ENCODE measurements at regions not wholly inside any gene's neighbourhood (a gene's known extent, or its start where the extent isn't known, plus 50 kb on each side); places are given as distances from the start of the nearest gene placed in this dataset.

DNA sequence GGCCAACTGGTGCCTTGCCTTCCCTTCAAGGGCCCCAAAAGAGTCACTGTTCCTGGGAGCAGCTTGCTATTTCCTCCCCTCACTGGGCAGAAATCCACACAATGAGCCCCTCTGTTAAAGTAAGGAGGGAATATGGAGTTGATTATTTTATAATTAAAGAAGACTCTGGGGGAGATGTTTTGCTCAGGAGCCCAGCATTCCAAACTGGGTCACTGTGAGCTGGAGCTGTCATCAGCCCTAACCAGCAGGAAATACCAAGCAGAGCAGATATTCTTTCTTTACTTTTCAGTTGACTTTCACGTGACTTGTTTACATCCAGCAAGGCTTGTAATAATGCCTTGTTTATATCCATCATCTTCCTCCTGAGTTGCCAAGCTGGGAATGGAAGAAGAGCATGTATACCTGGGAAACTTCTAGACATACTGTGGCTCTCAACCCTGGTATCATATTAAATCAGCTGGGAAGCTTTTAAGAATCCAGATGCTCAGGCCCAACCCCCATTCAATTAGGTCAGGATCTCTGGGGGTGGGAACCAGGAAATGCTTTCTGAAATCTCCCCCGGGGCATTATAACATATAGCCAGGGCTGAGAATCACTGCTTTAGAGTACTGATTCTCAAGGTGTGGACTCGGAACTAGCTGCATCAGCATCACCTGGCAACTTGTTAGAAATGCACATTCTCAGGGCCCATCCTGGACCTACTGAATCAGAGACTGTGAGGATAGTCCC lies 175.6 kb upstream of the MYLIP start:
- Histone ChIP-seq H3K27ac (ENCODE audit: extremely low read depth, low read depth, low read length) (peak overlapping the region; percentile 33; the same call in 1 of the 2 replicates), H3K36me3 (ENCODE audit: control insufficient read depth in 2 of 2, insufficient read depth in 1 of 2, low read length in 2 of 2) (no peaks in the 10 kb centered on the region), H3K4me1 (ENCODE audit: control insufficient read depth, insufficient read depth, low read length) (peaks cover 62% of the 10 kb centered on the region), H3K9me3 (ENCODE audit: control insufficient read depth, insufficient read depth, low read depth, low read length) (no peaks in the 10 kb centered on the region), H3K4me3 (ENCODE audit: low read depth, low read length) (no peak overlapping the region)
- TF ChIP-seq ZNF24 (tag by site-specific recombination; IDR thresholded peaks at IDR 0.05): no peak
- TF ChIP-seq, protein P1, sequence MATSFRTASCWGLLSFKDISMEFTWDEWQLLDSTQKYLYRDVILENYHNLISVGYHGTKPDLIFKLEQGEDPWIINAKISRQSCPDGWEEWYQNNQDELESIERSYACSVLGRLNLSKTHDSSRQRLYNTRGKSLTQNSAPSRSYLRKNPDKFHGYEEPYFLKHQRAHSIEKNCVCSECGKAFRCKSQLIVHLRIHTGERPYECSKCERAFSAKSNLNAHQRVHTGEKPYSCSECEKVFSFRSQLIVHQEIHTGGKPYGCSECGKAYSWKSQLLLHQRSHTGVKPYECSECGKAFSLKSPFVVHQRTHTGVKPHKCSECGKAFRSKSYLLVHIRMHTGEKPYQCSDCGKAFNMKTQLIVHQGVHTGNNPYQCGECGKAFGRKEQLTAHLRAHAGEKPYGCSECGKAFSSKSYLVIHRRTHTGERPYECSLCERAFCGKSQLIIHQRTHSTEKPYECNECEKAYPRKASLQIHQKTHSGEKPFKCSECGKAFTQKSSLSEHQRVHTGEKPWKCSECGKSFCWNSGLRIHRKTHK (tag by site-specific recombination; IDR thresholded peaks at IDR 0.05): no peak
- TF ChIP-seq, protein P2, sequence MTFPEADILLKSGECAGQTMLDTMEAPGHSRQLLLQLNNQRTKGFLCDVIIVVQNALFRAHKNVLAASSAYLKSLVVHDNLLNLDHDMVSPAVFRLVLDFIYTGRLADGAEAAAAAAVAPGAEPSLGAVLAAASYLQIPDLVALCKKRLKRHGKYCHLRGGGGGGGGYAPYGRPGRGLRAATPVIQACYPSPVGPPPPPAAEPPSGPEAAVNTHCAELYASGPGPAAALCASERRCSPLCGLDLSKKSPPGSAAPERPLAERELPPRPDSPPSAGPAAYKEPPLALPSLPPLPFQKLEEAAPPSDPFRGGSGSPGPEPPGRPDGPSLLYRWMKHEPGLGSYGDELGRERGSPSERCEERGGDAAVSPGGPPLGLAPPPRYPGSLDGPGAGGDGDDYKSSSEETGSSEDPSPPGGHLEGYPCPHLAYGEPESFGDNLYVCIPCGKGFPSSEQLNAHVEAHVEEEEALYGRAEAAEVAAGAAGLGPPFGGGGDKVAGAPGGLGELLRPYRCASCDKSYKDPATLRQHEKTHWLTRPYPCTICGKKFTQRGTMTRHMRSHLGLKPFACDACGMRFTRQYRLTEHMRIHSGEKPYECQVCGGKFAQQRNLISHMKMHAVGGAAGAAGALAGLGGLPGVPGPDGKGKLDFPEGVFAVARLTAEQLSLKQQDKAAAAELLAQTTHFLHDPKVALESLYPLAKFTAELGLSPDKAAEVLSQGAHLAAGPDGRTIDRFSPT (tag by site-specific recombination; IDR thresholded peaks at IDR 0.05): no peak
- TF ChIP-seq, protein P3, sequence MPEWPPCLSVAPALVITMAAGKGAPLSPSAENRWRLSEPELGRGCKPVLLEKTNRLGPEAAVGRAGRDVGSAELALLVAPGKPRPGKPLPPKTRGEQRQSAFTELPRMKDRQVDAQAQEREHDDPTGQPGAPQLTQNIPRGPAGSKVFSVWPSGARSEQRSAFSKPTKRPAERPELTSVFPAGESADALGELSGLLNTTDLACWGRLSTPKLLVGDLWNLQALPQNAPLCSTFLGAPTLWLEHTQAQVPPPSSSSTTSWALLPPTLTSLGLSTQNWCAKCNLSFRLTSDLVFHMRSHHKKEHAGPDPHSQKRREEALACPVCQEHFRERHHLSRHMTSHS (tag by site-specific recombination; IDR thresholded peaks at IDR 0.05): no peak
- TF ChIP-seq, protein P4, sequence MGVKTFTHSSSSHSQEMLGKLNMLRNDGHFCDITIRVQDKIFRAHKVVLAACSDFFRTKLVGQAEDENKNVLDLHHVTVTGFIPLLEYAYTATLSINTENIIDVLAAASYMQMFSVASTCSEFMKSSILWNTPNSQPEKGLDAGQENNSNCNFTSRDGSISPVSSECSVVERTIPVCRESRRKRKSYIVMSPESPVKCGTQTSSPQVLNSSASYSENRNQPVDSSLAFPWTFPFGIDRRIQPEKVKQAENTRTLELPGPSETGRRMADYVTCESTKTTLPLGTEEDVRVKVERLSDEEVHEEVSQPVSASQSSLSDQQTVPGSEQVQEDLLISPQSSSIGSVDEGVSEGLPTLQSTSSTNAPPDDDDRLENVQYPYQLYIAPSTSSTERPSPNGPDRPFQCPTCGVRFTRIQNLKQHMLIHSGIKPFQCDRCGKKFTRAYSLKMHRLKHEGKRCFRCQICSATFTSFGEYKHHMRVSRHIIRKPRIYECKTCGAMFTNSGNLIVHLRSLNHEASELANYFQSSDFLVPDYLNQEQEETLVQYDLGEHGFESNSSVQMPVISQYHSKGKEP (tag by site-specific recombination; IDR thresholded peaks at IDR 0.05): no peak
- TF ChIP-seq ZBTB1 (tag by site-specific recombination; IDR thresholded peaks at IDR 0.05): no peak
- TF ChIP-seq ZNF211 (tag by site-specific recombination; IDR thresholded peaks at IDR 0.05; ENCODE audit: low read depth): no peak
- TF ChIP-seq ZNF555 (tag by site-specific recombination; conservative IDR thresholded peaks at IDR 0.05): no peak
- no peak for TF ChIP-seq ZNF404 (tag by site-specific recombination; IDR thresholded peaks at IDR 0.05)
- no peak for TF ChIP-seq EGR2 (tag by site-specific recombination; IDR thresholded peaks at IDR 0.05; ENCODE audit: low read depth)
- TF ChIP-seq ZFP69B (tag by site-specific recombination; IDR thresholded peaks at IDR 0.05): no peak
- TF ChIP-seq ZNF341 (tag by site-specific recombination; IDR thresholded peaks at IDR 0.05; ENCODE audit: low read depth): no peak
- no peak for TF ChIP-seq ZNF114 (tag by site-specific recombination; IDR thresholded peaks at IDR 0.05)
- TF ChIP-seq ZNF670 (tag by site-specific recombination; IDR thresholded peaks at IDR 0.05; ENCODE audit: low read depth): no peak
- no peak for TF ChIP-seq ZNF184 (tag by site-specific recombination; IDR thresholded peaks at IDR 0.05)
- TF ChIP-seq, protein P5, sequence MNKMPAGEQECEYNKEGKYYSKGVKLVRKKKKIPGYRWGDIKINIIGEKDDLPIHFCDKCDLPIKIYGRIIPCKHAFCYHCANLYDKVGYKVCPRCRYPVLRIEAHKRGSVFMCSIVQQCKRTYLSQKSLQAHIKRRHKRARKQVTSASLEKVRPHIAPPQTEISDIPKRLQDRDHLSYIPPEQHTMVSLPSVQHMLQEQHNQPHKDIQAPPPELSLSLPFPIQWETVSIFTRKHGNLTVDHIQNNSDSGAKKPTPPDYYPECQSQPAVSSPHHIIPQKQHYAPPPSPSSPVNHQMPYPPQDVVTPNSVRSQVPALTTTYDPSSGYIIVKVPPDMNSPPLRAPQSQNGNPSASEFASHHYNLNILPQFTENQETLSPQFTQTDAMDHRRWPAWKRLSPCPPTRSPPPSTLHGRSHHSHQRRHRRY (tag by site-specific recombination; IDR thresholded peaks at IDR 0.05): no peak
- no peak for TF ChIP-seq ZNF132 (tag by site-specific recombination; IDR thresholded peaks at IDR 0.05; ENCODE audit: borderline replicate concordance)
- TF ChIP-seq, protein P6, sequence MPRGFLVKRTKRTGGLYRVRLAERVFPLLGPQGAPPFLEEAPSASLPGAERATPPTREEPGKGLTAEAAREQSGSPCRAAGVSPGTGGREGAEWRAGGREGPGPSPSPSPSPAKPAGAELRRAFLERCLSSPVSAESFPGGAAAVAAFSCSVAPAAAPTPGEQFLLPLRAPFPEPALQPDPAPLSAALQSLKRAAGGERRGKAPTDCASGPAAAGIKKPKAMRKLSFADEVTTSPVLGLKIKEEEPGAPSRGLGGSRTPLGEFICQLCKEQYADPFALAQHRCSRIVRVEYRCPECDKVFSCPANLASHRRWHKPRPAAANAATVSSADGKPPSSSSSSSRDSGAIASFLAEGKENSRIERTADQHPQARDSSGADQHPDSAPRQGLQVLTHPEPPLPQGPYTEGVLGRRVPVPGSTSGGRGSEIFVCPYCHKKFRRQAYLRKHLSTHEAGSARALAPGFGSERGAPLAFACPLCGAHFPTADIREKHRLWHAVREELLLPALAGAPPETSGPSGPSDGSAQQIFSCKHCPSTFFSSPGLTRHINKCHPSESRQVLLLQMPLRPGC (tag by site-specific recombination; IDR thresholded peaks at IDR 0.05): no peak
- CTCF ChIA-PET: interaction anchor here (0.6 to 1.1 kb wide), 4 partner anchors 27 to 701 kb away, joined by 3 read pairs; no protein-coding TSS in a partner anchor
- POLR2A ChIA-PET: interaction anchor here (0.6 to 1.6 kb wide), 2 partner anchors 34 to 176 kb away, joined by 3 to 5 read pairs; partner anchors contain the start of gene MYLIP
